Memory B cell (primary cell): ENCODE measurements at regions not wholly inside any gene's neighbourhood (a gene's known extent, or its start where the extent isn't known, plus 50 kb on each side); places are given as distances from the start of the nearest gene placed in this dataset.
A peak's percentile ranks its signal among the peaks of the same experiment; 100 is the strongest.
"Not testable (repeated sequence)": the region's sequence is repeated elsewhere in the genome, so short reads cannot be mapped to it uniquely, and the experiment has no call there.

Experiments
- ATAC-seq: fragments of 150-1000 bp; cut with Tn5 transposase; 2 replicates; pipeline ENCODE4 v1.10.0; 2021; ENCODE audit warnings: low read depth, mild to moderate bottlenecking, moderate library complexity
- DNase-seq, 2 donors: peaks; one replicate each; pipeline ENCODE4 v3.0.0; 2022; ENCODE audit warnings: low spot score in 2 of 2
- H3K27ac Mint-ChIP-seq: one replicate; pipeline ENCODE4 v1.8.0; 2022; ENCODE audit warnings: mild to moderate bottlenecking, moderate library complexity, mixed read lengths
- H3K27me3 Mint-ChIP-seq: one replicate; pipeline ENCODE4 v1.8.0; 2022; ENCODE audit warnings: mixed read lengths
- H3K36me3 Mint-ChIP-seq: one replicate; pipeline ENCODE4 v1.8.0; 2022; ENCODE audit warnings: mild to moderate bottlenecking, mixed read lengths
- H3K4me1 Mint-ChIP-seq: one replicate; pipeline ENCODE4 v1.8.0; 2022; ENCODE audit warnings: mixed read lengths
- H3K4me3 Mint-ChIP-seq: one replicate; pipeline ENCODE4 v1.8.0; 2022; ENCODE audit warnings: mild to moderate bottlenecking, moderate library complexity, mixed read lengths
- H3K9me3 Mint-ChIP-seq: one replicate; pipeline ENCODE4 v1.8.0; 2022; ENCODE audit warnings: mixed read lengths

DNA sequence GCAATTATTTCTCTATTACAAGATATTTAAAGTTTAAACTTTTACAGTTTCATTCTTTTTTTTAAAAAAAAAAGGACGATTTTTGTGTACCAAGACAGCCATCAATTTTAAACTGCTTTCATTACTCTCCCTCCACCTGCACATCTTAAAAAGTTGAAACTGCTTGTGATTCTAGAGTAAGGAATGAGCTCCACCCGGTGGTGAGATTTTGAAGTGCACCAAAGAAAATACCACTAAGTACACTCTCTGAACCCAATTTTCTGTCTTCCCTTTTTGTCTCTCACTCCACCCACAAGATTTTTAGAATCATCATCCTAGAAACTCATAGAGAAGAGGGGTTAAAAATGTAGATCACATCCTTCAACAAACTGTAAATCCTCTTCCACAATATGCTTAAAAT lies 91.3 kb upstream of the WDR44 start:
- H3K36me3 Mint-ChIP-seq, result no peaks in the 10 kb centered on the region
- no peak for ATAC-seq
- H3K27me3 Mint-ChIP-seq, result peaks cover 5% of the 10 kb centered on the region
- H3K4me3 Mint-ChIP-seq, result no peak overlapping the region
- no peaks in the 10 kb centered on the region for H3K4me1 Mint-ChIP-seq
- peak; percentile 14 to 35 for DNase-seq
- no peaks in the 10 kb centered on the region for H3K9me3 Mint-ChIP-seq
- no peak overlapping the region for H3K27ac Mint-ChIP-seq

DNA sequence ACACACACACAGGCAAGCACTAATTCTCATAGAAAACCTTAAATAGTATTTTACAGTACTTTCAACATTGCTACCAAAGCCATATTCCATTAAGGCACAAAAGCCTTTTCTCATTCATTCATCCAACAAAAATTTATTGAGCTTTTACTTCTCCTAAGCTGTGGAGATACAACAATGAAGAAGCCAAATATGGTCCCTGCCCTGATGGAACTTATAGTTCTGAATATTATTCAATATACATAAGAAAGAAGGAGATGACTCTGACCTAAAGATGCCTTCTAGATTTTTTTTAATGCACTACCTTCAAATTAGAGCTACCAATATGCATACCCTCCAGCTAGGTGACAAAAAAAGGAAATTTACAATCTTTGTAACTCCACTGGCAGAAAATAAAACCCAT lies 90.0 kb upstream of the WDR44 start:
- no peak for ATAC-seq
- peaks cover 9% of the 10 kb centered on the region for H3K27me3 Mint-ChIP-seq
- H3K9me3 Mint-ChIP-seq, result no peaks in the 10 kb centered on the region
- H3K4me3 Mint-ChIP-seq, result no peak overlapping the region
- no peak for DNase-seq
- H3K4me1 Mint-ChIP-seq, result no peaks in the 10 kb centered on the region
- H3K27ac Mint-ChIP-seq, result no peak overlapping the region
- no peaks in the 10 kb centered on the region for H3K36me3 Mint-ChIP-seq

DNA sequence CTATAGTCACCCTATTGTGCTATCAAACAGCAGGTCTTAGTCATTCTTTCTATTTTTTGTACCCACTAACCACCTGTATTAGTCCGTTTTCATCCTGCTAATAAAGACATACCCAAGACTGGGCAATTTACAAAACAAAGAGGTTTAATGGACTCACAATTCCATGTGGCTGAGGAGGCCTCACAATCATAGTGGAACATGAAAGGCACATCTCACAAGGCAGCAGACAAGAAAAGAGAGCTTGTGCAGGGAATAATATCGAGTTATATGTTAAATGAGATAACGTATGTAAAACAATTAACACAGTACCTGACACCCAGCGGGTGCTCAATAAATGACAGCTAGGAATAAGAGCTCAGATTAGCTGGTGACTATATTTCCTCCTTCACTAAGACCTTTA lies 88.1 kb upstream of the WDR44 start:
- Mint-ChIP-seq H3K27ac (no peak overlapping the region), H3K4me1 (no peaks in the 10 kb centered on the region), H3K4me3 (no peak overlapping the region), H3K27me3 (peaks cover 9% of the 10 kb centered on the region), H3K9me3 (no peaks in the 10 kb centered on the region), H3K36me3 (no peaks in the 10 kb centered on the region)
- DNase-seq (no peak), ATAC-seq (no peak)

DNA sequence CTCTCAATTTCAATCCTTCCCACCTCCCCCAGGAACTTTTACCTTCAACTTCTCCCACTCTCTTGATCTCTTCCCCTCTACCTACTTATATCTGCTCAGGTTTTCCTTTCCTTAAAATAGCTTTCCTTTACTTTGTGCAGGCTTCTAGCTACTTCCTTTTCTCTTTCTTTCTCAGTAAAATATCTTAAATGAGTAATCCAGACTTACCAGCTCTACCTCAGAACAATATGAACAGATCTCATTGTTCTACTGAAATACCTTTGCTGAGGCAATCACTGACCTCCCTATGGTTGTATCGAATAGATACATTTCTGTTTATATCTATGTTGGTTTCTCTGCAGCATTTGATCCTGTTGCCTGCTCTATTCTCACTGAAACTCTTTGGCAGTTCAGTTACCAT lies 86.7 kb upstream of the WDR44 start:
- Mint-ChIP-seq H3K4me1 (no peaks in the 10 kb centered on the region), H3K27me3 (peaks cover 9% of the 10 kb centered on the region), H3K4me3 (no peak overlapping the region), H3K9me3 (no peaks in the 10 kb centered on the region), H3K27ac (no peak overlapping the region), H3K36me3 (no peaks in the 10 kb centered on the region)
- no peak for ATAC-seq
- DNase-seq, result no peak

DNA sequence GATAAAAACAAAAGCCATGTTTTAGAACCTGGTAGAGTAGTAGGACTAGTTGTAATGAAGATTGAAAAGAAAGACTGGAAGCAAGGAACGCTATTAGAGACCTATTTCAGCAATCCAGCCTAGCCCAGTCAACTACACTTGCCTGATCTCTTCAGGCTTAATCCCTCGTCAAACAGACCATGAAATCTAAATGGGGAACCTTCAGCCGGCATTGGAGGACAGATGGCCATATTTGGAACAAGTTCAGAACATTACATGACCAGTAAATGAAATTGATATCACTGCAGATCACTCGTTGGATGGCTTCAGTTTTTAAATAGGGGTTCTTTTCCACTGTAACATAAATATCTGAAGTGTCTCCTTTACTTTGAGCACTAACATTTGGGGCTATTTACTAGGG lies 84.8 kb upstream of the WDR44 start:
- H3K4me3 Mint-ChIP-seq, result no peak overlapping the region
- no peak for ATAC-seq
- DNase-seq, result no peak
- no peaks in the 10 kb centered on the region for H3K4me1 Mint-ChIP-seq
- H3K9me3 Mint-ChIP-seq, result no peaks in the 10 kb centered on the region
- H3K27ac Mint-ChIP-seq, result no peak overlapping the region
- H3K27me3 Mint-ChIP-seq, result peaks cover 9% of the 10 kb centered on the region
- H3K36me3 Mint-ChIP-seq, result no peaks in the 10 kb centered on the region

DNA sequence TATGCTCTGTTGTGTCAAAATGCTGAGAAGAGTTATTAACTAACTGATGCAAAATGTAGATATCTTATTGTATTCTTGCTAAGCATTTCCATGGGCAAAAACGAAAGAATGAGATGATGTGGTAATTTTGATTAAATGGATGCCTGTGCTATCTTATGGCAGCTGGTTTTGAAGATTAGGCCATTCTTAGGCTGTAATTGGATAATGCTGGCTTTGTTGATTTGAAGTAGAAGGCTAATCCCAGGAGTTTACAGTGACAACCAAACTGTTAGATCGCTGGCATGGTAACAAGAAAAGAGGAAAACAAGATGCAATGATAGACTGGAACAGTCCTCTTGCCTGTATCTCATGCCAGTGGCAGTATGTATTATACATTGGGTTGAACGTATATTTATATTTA lies 74.1 kb upstream of the WDR44 start:
- DNase-seq (no peak), ATAC-seq (no peak)
- Mint-ChIP-seq H3K4me3 (no peak overlapping the region), H3K36me3 (no peaks in the 10 kb centered on the region), H3K27ac (no peak overlapping the region), H3K4me1 (no peaks in the 10 kb centered on the region), H3K27me3 (no peaks in the 10 kb centered on the region), H3K9me3 (peaks cover 1% of the 10 kb centered on the region)

DNA sequence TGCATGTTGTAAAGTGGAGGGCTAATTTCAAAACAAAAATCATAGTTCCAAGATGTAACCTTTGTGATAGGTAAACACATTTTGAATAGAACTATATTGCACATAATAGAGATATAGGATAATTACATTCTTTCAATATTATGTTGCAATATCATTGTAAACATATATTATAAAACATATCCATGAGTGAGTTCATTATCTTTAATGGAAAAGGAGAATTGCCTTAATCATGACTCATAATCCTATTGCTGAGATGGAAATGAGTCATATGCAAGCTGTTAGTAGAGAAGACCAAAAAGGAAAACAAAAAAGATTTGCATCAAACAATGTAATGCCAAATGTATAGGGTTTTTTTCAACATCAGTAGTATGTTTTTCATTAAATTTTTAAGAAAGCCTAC lies 73.7 kb upstream of the WDR44 start:
- no peak for ATAC-seq
- Mint-ChIP-seq H3K27me3 (no peaks in the 10 kb centered on the region), H3K27ac (no peak overlapping the region), H3K4me1 (no peaks in the 10 kb centered on the region), H3K9me3 (peaks cover 1% of the 10 kb centered on the region), H3K4me3 (no peak overlapping the region), H3K36me3 (no peaks in the 10 kb centered on the region)
- no peak for DNase-seq

DNA sequence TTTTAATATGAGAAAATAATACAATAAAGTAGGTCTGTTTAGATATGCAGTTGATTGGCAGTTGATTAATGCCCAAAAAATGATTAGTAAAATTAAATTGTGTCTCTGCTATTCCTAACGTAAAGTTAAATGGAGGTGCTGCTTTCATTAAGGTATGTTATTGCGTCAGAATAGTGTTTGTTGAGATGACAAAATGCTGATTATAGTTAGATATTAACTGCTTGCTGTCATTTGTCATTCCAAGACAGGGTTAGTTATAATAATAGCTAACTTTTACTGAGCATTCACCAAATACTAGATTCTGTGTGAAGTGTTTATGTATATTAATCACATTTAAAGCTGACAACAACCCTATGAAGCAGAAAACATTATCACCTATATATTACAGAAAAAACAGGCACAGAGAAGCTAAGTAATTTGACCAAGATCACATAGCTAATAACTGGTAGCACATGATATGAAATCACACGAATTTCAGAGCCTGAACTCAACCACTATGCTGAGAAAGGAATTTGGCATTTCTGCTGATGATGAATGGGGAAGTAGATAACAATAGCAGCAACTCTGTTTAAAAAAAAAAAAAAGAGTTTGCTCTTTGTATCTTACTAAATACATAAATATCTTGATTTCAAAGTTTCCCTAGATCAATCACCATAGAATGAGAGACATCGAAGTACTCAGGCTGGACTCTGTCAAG lies 59.7 kb upstream of the WDR44 start:
- no peaks in the 10 kb centered on the region for H3K4me1 Mint-ChIP-seq
- H3K27me3 Mint-ChIP-seq, result no peaks in the 10 kb centered on the region
- H3K27ac Mint-ChIP-seq, result no peak overlapping the region
- no peak for DNase-seq
- H3K9me3 Mint-ChIP-seq, result no peaks in the 10 kb centered on the region
- ATAC-seq, result no peak
- H3K4me3 Mint-ChIP-seq, result no peak overlapping the region
- H3K36me3 Mint-ChIP-seq, result peaks cover 1% of the 10 kb centered on the region

DNA sequence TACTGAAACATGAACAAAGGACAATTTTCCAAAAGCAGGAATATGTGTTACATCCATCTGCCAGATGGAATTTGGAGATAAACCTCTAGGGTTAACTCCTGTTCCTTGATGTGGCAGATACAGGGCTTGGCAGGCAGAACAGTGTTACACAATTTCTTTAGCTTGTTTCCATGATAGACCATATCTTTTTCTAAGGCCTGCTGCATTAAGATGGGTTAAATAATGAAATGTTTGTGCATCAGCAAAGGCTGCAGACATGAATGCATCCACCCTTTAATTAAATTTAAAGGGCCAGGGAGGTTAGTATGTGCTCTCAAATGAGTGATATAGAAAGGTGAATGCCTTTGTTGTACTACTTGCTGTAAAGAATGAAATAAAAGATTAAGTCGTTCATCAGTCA lies 50.1 kb upstream of the WDR44 start:
- H3K27ac Mint-ChIP-seq, H3K4me1 Mint-ChIP-seq, H3K9me3 Mint-ChIP-seq, DNase-seq, ATAC-seq, H3K36me3 Mint-ChIP-seq, H3K4me3 Mint-ChIP-seq, H3K27me3 Mint-ChIP-seq: not testable (repeated sequence)
